Vagina (tissue), 2 donors: ENCODE measurements at regions not wholly inside any gene's neighbourhood (a gene's known extent, or its start where the extent isn't known, plus 50 kb on each side); places are given as distances from the start of the nearest gene placed in this dataset.

ENCODE experiments used
- DNase-seq, 2 donors: peaks; one replicate each; pipeline ENCODE4 v3.0.0-alpha.2; 2017; ENCODE audit errors: extremely low spot score in 2 of 2
- H3K27ac ChIP-seq: fragments of 200-600 bp; sonication (generic); one replicate; pipeline ENCODE4 v1.5.1; 2019
- H3K27me3 ChIP-seq: fragments of 200-600 bp; sonication (generic); one replicate; pipeline ENCODE4 v1.5.1; 2019
- H3K36me3 ChIP-seq, 2 donors: fragments of 200-600 bp; sonication (generic); one replicate each; pipeline ENCODE4 v1.5.1; 2017 to 2019
- H3K4me1 ChIP-seq: fragments of 200-600 bp; sonication (generic); one replicate; pipeline ENCODE4 v1.5.1; 2019
- H3K4me3 ChIP-seq, 2 donors: fragments of 200-600 bp; sonication (generic); 1 replicate in 1 of 2; 2 replicates in 1 of 2; pipeline ENCODE4 v1.5.1; 2016 to 2019
- H3K9me3 ChIP-seq: fragments of 200-600 bp; sonication (generic); one replicate; pipeline ENCODE4 v1.5.1; 2019
- POLR2A ChIP-seq, 2 donors: fragments of 450-650 bp; IDR thresholded peaks; one replicate each; pipeline ENCODE4 v1.6.1; 2017; ENCODE audit warnings: antibody characterized with exemption in 2 of 2, mild to moderate bottlenecking in 2 of 2, moderate library complexity in 2 of 2
- POLR2AphosphoS5 ChIP-seq, 2 donors: sonication (generic); formaldehyde crosslinking; IDR thresholded peaks; one replicate each; pipeline ENCODE4 v1.9.0; 2017; ENCODE audit warnings: antibody characterized with exemption in 2 of 2, mild to moderate bottlenecking in 2 of 2, low read depth in 1 of 2; ENCODE audit not compliant: insufficient read depth in 1 of 2
- intact Hi-C: fragments of 100-400 bp; cut with DNase I; formaldehyde crosslinking; loops from one replicate; pipeline ENCODE4 v1.15.1; 2023
- TF ChIP-seq, protein P1 (sequence below), 3 experiments: fragments of 450-650 bp in 2 of 3; fragments of 200-600 bp in 1 of 3; sonication (generic) in 1 of 3; IDR thresholded peaks; one replicate each; pipeline ENCODE4 v1.5.1; 2017 to 2019; ENCODE audit warnings: antibody characterized with exemption in 3 of 3, mild to moderate bottlenecking in 2 of 3, moderate library complexity in 2 of 3

DNA sequence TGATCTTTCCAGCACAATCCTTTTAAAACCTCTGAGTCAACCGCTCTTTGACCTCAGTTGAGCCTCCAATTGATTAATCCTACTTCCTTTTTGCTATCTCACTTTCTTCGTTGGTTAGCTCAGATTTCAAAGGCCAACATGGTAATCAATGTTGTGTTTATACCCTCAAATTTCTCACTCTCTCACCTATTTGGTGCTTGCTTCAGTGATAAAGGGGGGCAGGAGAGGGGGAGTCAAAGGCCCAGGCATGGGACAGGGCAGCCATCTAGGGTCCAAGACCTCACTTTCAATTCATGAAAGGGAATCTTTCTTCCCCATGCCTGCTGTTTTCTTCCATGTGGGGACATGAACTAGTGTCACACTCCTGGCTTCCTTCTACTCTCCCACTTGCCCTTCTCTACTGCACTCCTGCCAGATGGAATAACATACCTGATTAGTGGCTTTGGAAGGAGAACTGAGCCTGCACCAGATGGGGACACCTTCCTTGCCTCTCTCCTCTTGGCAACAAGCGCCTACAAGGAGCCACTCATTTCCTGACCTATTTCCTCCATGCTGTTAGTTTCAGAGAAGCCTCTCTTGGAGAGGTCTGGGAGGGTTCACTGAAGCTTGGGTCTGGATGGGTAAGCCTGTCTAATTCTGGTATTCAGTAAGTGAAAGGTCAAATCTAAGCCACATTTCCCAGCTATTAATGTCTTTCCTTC, 73.3 kb upstream of the ARHGAP29 start:
- Histone ChIP-seq H3K36me3 (no peaks in the 10 kb centered on the region), H3K27ac (no peak overlapping the region), H3K27me3 (no peaks in the 10 kb centered on the region), H3K4me1 (no peaks in the 10 kb centered on the region), H3K9me3 (no peaks in the 10 kb centered on the region), H3K4me3 (no peak overlapping the region)
- intact Hi-C loops, result no loop called here
- TF ChIP-seq, protein P1, sequence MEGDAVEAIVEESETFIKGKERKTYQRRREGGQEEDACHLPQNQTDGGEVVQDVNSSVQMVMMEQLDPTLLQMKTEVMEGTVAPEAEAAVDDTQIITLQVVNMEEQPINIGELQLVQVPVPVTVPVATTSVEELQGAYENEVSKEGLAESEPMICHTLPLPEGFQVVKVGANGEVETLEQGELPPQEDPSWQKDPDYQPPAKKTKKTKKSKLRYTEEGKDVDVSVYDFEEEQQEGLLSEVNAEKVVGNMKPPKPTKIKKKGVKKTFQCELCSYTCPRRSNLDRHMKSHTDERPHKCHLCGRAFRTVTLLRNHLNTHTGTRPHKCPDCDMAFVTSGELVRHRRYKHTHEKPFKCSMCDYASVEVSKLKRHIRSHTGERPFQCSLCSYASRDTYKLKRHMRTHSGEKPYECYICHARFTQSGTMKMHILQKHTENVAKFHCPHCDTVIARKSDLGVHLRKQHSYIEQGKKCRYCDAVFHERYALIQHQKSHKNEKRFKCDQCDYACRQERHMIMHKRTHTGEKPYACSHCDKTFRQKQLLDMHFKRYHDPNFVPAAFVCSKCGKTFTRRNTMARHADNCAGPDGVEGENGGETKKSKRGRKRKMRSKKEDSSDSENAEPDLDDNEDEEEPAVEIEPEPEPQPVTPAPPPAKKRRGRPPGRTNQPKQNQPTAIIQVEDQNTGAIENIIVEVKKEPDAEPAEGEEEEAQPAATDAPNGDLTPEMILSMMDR (IDR thresholded peaks at IDR 0.05), result no peak
- TF ChIP-seq POLR2A (IDR thresholded peaks at IDR 0.05) (no peak), POLR2AphosphoS5 (IDR thresholded peaks at IDR 0.05; ENCODE audit: insufficient read depth in 1 of 2, low read depth in 1 of 2) (no peak)
- no peak for DNase-seq

DNA sequence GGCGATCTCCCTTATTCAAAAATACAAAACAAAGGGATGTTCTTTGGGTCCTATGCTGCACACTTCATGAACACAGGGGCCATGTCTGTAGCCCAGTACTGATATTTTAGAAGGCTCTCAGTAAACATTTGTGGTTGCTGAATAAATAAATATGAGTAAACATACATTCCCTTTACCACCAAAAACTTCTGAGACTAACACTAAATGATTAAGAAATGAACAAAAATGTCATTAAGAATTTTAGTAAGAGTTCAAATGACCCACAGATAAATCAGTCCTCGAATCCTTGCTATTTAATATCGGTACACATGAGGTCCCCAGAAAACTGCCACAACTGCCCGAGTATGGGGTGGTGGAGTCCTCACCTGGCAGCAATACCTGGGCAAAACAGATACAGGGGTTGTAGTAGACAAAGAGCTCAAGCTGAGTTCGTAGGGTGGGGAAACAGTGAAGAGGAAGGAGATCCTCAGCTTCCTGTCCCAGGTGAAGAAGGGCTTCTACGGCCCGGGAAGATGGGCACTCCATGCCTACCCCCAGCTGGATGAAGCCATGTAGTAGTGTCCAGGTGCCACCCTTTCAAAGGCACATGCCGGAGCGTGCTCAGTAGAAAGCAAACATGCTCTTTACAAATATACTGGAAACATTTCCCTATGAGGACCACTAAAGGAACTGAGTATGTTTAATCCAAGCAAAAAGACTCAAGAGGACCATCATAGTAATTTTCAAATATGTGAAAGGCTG, 72.6 kb upstream of the ARHGAP29 start:
- Histone ChIP-seq H3K27ac (no peak overlapping the region), H3K27me3 (no peaks in the 10 kb centered on the region), H3K4me3 (no peak overlapping the region), H3K36me3 (no peaks in the 10 kb centered on the region), H3K4me1 (no peaks in the 10 kb centered on the region), H3K9me3 (no peaks in the 10 kb centered on the region)
- TF ChIP-seq, protein P1 (IDR thresholded peaks at IDR 0.05), result no peak
- intact Hi-C loops, result no loop called here
- DNase-seq, result no peak

DNA sequence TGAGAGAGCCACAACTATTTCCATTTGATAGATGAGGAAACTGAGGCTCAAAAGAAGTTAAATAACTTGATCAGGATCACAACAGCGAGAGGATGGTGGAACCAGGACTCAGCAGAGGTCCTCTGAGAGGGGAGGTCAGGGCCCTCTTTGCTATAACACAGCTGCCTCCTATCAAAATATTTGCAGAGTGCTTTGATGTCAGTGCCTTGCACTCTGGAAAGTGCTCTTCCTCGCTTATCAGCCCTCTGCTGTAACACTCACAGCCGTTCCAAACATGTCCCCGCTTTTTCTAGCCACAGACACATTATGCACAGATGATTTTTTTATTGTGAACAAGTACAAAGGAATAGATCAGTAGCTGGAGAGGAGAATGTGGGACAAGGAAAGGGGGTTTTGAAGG, 71.8 kb upstream of the ARHGAP29 start:
- Histone ChIP-seq H3K4me3 (no peak overlapping the region), H3K27ac (no peak overlapping the region), H3K4me1 (no peaks in the 10 kb centered on the region), H3K9me3 (no peaks in the 10 kb centered on the region), H3K27me3 (no peaks in the 10 kb centered on the region), H3K36me3 (no peaks in the 10 kb centered on the region)
- TF ChIP-seq POLR2AphosphoS5 (IDR thresholded peaks at IDR 0.05; ENCODE audit: insufficient read depth in 1 of 2, low read depth in 1 of 2) (no peak), POLR2A (IDR thresholded peaks at IDR 0.05) (no peak)
- TF ChIP-seq, protein P1 (IDR thresholded peaks at IDR 0.05), result no peak
- intact Hi-C loops, result no loop called here
- DNase-seq, result no peak

DNA sequence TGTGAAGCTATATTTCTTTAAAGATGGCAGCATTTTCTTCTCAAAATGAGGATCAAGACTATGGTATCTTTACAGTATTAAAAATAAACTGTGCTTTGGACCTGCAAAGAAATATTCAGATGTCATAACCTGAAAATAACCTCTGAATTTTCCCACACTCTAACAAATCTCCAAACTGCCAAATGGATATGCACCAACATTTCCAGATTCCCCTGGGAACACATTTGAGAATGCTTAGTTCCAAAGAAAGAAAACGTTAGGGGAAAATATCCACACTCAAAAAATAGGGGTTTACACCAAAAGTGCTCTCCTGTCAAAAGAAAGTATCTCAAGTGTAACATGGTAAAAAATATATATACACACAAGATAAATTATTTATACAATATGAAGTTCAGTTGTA, 69.1 kb upstream of the ARHGAP29 start:
- no peaks in the 10 kb centered on the region for H3K36me3 ChIP-seq
- no peaks in the 10 kb centered on the region for H3K4me1 ChIP-seq
- DNase-seq, result no peak
- intact Hi-C loops, result no loop called here
- no peaks in the 10 kb centered on the region for H3K9me3 ChIP-seq
- H3K27ac ChIP-seq, result no peak overlapping the region
- H3K4me3 ChIP-seq, result no peak overlapping the region
- H3K27me3 ChIP-seq, result no peaks in the 10 kb centered on the region
- TF ChIP-seq, protein P1 (IDR thresholded peaks at IDR 0.05), result no peak
- TF ChIP-seq POLR2A (IDR thresholded peaks at IDR 0.05) (no peak), POLR2AphosphoS5 (IDR thresholded peaks at IDR 0.05; ENCODE audit: insufficient read depth in 1 of 2, low read depth in 1 of 2) (no peak)

DNA sequence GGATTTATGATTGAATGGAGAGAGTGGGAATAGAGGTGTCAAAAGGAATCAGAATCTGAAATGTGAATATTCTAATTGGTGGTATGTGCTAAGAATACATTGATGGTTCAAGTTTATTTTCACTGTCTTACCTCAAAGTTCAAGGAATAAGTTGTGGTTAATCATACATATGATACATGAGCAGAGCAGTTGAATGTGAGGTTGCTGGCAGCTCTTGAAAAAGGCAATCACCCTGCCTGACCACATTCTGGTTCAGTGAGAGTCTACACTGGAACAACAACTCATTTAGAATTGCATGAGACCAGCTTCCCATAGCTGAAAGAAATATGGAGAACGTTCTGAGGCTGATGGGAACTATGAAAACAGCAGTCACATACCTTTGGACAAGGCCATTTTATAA, 68.3 kb upstream of the ARHGAP29 start:
- Histone ChIP-seq H3K4me3 (no peak overlapping the region), H3K9me3 (no peaks in the 10 kb centered on the region), H3K36me3 (no peaks in the 10 kb centered on the region), H3K27ac (no peak overlapping the region), H3K4me1 (peaks cover 4% of the 10 kb centered on the region), H3K27me3 (no peaks in the 10 kb centered on the region)
- DNase-seq, result no peak
- intact Hi-C loops, result no loop called here
- TF ChIP-seq, protein P1 (IDR thresholded peaks at IDR 0.05), result no peak
- TF ChIP-seq POLR2A (IDR thresholded peaks at IDR 0.05) (no peak), POLR2AphosphoS5 (IDR thresholded peaks at IDR 0.05; ENCODE audit: insufficient read depth in 1 of 2, low read depth in 1 of 2) (no peak)
